ENCODE measurements at regions not wholly inside any gene's neighbourhood (a gene's known extent, or its start where the extent isn't known, plus 50 kb on each side); places are given as distances from the start of the nearest gene placed in this dataset.
"Not testable (repeated sequence)": the region's sequence is repeated elsewhere in the genome, so short reads cannot be mapped to it uniquely, and the experiment has no call there.

DNA sequence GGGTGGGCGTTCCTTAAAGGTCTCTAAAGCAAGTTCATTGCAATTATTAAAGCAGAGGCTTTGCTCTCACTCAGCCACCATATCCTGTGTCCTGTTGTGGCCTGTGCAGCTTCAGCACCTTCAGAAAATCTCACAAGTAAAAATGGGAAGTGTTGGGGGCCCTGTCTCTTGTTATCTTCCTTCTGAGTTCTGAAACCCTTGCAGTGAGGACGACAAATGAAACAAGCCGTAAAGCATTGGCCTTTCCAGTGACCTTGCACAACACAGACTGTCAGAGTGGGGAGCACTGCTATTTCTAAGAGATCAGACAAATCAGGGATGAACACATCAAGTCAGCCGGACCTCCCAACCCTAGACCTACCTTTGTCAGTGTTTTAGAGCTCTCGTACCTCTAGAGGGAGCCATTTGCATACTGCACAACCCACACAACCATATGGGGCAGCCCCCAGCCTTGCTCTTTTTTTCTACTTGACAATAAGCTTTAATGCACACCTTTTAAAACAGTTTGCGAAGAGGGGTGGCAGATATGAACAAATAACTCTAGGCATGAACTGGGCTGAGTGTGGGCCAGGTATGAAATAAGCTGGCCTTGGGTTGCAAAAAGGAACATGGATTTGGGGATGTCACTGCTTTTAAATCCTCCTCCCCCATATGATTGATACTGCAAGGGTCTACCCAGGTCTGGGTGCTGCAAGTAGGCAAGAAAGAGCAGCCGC lies 89.8 kb downstream of the KATNIP start:
- DNase-seq (ENCODE audit: low spot score), result peak; percentile 72

DNA sequence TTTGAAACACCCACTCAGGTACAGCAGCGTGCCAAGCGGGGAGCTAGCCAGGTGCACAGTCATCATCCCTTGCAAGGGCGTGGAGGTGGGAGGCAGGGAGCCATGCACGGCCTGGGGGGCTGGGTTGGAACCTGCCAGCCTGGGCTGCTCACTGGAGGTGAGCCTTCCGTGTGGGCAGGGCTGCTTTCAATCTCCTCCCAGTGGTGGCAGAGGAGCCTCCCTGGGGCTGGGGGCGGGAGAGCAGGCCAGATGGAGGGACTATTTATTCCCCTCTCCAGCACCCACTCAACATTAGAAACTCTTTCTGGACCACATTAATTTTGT lies 90.3 kb downstream of the KATNIP start:
- no peak for DNase-seq (ENCODE audit: low spot score)

DNA sequence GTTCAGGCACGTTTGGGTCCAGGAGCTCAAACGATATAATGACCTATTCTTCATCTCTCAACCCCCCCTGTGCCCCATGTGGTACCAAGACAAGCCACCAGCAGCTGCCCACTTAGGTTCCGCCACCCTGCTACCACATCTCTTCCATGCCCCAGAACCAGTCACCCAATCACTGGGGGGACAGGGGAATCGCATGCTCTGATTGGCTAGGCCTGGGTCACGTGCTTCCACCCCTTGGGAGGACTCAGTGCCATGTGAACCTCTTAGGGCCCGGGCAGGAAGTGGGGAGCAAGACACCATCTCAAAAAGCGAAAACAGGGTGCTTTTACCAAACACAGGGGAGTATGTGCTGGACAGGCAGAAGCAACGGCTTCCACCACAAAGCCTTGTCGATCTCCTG lies 91.3 kb downstream of the KATNIP start:
- DNase-seq (ENCODE audit: low spot score), result no peak

- not testable (repeated sequence) for DNase-seq (ENCODE audit: low spot score)
Observed at GRCh38 chr16:27641734-27642415, 91.9 kb downstream of the KATNIP start.

GRCh38 chr16:27642756-27643155 lies 92.8 kb downstream of the KATNIP start:
- DNase-seq (ENCODE audit: low spot score), result peak; percentile 20

GRCh38 chr16:27644165-27644564 lies 94.2 kb downstream of the KATNIP start:
- no peak for DNase-seq (ENCODE audit: low spot score)

DNA sequence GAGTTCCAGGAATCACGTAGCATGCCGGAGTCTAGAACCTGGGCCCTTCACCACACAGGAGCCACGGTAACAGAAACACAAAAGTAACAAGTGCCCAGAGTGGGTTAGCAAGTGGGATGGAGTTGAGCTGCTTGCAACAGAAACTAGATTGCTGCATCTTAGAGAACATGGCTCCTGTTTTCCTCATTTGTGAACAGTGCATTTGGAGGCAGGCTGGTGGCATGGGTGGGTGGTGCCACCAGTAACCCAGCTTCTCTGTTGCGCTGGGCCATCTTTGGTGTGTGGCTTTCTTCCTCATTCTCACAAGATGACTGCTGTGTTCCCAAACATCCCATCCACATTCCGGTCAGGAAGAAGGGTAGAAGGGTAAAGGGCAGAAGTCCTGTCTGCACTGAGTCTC lies 95.5 kb downstream of the KATNIP start:
- DNase-seq (ENCODE audit: low spot score), result no peak

GRCh38 chr16:27646806-27647205 lies 96.9 kb downstream of the KATNIP start:
- no peak for DNase-seq (ENCODE audit: low spot score)

DNA sequence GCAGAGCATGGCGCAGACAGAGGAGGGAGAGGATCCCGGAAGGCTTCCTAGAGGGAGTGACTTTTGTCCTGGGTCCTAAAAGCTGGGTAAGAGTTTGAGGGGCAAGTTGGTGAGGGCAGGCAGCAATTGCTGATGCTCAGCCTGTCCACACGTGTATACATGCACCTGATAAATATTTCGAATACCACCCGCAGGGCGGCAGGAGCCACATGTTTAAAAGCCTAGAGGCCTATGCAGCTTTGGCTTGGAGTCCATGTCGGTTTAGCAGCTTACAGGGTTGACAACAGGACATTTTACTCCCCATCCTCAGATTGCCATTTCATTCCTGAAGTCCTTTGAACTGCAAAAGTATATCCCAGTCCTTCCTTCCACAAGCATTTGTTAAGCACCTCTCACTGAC lies 99.1 kb downstream of the KATNIP start:
- DNase-seq (ENCODE audit: low spot score), result no peak

- no peak for DNase-seq (ENCODE audit: low spot score)
Observed at GRCh38 chr16:27650073-27650701, 100.2 kb downstream of the KATNIP start.

GRCh38 chr16:27651301-27651700 lies 101.4 kb downstream of the KATNIP start:
- no peak for DNase-seq (ENCODE audit: low spot score)

DNA sequence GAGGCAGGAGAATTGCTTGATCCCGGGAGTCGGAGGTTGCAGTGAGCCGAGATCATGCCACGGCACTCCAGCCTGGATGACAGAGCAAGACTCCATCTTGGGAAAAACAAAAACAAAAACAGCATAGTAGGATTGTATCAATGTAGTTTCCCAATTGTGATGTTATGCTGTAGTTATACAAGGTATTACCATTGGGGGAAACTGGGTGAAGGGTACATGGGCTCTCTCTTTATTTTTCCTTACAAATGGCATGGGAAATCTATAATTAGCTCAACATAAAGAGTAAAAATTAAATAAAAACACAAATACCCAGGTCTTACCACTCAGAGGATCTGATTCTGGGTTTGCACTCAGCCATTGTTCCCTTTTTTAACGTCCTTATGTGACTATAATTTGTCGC lies 107.9 kb downstream of the KATNIP start:
- DNase-seq (ENCODE audit: low spot score), result no peak

DNA sequence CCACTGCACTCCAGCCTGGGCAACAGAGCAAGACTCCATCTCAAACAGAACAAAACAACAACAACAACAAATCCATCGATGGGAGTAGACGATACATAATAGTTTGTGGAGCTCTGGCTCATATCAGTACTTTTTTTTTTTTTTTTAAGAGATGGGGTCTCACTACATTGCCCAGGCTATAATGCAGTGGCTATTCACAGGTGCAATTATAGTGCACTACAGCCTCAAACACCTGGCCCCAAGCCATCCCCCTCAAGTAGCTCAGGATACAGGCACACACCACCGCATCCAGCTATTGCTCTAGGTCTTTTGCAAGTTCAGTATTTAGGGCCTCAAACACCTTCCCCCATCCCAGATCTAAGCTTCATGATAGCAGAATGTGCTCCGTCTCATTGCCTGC lies 110.6 kb downstream of the KATNIP start:
- DNase-seq (ENCODE audit: low spot score), result no peak

DNA sequence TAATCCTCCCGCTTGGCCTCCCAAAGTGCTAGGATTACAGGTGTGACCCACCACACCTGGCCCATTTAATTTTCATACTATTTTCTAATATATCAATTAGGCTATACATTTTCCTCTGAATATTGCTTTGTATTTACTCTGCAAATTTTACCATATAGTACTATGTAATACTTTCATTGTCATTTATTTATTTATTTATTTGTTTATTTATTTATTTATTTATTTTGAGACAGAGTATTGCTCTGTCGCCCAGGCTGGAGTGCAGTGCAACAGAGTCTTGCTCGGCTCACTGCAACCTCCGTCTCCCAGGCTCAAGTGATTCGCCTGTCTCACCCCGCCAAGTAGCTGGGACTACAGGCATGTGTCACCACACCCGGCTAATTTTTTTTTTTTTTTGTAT lies 113.3 kb downstream of the KATNIP start:
- DNase-seq (ENCODE audit: low spot score), result not testable (repeated sequence)

DNA sequence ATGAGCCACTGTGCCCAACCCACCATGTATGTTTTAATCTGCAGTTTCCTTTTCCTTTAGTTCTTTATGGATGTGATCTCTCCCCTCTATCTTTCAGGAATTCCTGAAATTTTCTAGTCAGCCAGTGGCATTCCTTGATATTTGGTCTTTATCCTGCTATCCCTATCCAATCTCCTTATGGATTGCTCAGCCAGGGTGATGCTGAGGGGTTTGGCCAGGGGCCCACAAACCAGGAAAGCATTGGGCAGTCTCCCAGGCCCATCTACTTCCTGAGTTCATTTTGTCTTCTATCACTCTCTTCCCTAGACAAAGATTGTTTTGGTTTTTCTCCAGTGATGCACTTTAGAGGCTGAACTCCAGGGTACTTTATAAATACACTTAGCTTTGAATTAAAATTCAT lies 115.9 kb downstream of the KATNIP start:
- no peak for DNase-seq (ENCODE audit: low spot score)

DNA sequence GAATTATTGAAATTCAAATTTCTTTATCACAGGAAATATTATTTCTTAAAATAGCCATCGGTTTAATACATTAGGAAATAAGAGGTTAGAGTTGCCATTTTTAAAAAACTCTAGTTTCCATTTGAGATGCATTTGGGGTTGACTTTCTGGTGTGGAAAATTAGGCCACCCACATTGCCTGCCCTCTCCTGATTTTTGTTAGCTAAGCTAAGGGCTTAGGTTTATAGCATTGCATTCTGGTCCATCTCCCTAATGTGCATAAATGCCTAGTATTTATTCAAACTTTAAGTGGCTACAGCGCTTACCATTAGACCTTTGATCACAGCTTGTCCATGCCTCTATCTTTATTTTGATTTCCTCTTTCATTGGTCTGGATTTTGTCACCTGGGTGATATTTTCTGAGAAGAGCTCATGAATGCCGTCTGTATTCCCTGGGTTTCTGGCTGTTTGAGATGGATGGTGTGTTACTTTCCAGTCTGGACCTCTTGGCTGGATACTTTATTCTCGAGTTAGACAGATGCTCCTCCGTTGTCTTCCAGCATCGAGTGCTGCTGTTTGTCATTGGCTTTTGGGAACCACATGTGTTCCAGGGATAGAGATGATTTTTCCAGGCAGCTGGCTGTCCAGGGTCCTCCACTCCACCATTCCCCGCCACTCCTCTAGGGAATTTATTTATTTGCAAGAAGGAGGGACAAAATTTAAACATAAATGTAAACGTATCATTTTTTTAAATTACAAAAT lies 120.3 kb downstream of the KATNIP start:
- no peak for DNase-seq (ENCODE audit: low spot score)

GRCh38 chr16:27671410-27671809 lies 121.5 kb downstream of the KATNIP start:
- no peak for DNase-seq (ENCODE audit: low spot score)

GRCh38 chr16:27676839-27677238 lies 126.9 kb downstream of the KATNIP start:
- peak; percentile 70 for DNase-seq (ENCODE audit: low spot score)

GRCh38 chr16:27677263-27677662 lies 127.3 kb downstream of the KATNIP start:
- DNase-seq (ENCODE audit: low spot score), result peak; percentile 14

- no peak for DNase-seq (ENCODE audit: low spot score)
Observed at GRCh38 chr16:27678955-27679354, 129.0 kb downstream of the KATNIP start.

GRCh38 chr16:27679899-27680298 lies 130.0 kb downstream of the KATNIP start:
- no peak for DNase-seq (ENCODE audit: low spot score)

DNA sequence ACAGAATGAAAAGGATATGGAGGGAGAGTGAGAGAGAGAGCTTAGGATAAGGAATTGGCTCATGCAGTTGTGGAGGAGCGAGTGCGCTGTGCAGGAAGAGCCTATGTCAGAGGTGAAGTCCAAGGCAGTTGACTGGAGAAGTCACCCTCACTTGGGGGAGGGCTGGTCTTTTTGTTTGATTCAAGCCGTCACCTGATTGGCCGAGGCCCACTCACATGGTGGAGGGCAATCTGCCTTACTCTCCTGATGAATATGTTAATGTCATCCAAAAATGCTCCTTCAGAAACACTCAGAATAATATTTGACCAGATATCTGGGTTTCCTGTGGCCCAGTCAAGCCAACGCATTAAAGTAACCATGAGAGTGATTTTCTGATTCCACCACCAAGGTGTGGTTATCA lies 131.7 kb downstream of the KATNIP start:
- no peak for DNase-seq (ENCODE audit: low spot score)

DNA sequence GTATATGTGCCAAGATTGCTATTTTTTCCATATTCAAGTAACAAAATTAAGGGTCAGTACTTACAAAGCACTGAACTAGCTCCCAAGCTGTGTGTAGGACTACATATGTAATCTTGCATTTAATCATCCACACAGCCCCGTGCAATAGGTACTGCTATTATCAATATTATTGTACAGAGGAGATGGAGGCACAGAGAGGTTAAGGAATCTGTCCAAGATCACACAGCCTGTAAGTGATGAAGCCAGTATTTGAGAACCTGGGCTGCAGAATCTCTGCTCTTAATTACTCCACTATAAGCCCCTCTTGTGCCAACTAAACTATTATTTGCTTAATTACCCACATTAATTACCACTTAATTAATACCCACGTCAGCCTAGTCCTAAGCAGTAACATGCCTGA lies 134.1 kb downstream of the KATNIP start:
- DNase-seq (ENCODE audit: low spot score), result no peak
